ENCODE measurements at regions not wholly inside any gene's neighbourhood (a gene's known extent, or its start where the extent isn't known, plus 50 kb on each side); places are given as distances from the start of the nearest gene placed in this dataset.

- DNase-seq (ENCODE audit: low read depth, low spot score), result no peak
These were observed 51.5 kb upstream of the TMEM200A start for GRCh38 chr6:130314271-130314670.

GRCh38 chr6:130313206-130313605, 52.6 kb upstream of the TMEM200A start:
- no peak for DNase-seq (ENCODE audit: low read depth, low spot score)

GRCh38 chr6:130309028-130309427, 56.8 kb upstream of the TMEM200A start:
- no peak for DNase-seq (ENCODE audit: low read depth, low spot score)

GRCh38 chr6:130307752-130308361, 58.0 kb upstream of the TMEM200A start:
- no peak for DNase-seq (ENCODE audit: low read depth, low spot score)

- no peak for DNase-seq (ENCODE audit: low read depth, low spot score)
These were observed 59.4 kb upstream of the TMEM200A start for GRCh38 chr6:130306377-130306776.

- no peak for DNase-seq (ENCODE audit: low read depth, low spot score)
These were observed 62.4 kb upstream of the TMEM200A start for GRCh38 chr6:130303431-130303830.

- no peak for DNase-seq (ENCODE audit: low read depth, low spot score)
These were observed 67.6 kb upstream of the TMEM200A start for GRCh38 chr6:130298258-130298657.

GRCh38 chr6:130296854-130297253, 69.0 kb upstream of the TMEM200A start:
- peak; percentile 24 for DNase-seq (ENCODE audit: low read depth, low spot score)

- peak; percentile 77 for DNase-seq (ENCODE audit: low read depth, low spot score)
These were observed 71.0 kb upstream of the SAMD3 start for GRCh38 chr6:130293800-130294199.

GRCh38 chr6:130288065-130288464, 65.3 kb upstream of the SAMD3 start:
- DNase-seq (ENCODE audit: low read depth, low spot score), result no peak

- DNase-seq (ENCODE audit: low read depth, low spot score), result no peak
These were observed 59.7 kb upstream of the SAMD3 start for GRCh38 chr6:130282234-130282995.

- no peak for DNase-seq (ENCODE audit: low read depth, low spot score)
These were observed 53.8 kb upstream of the SAMD3 start for GRCh38 chr6:130276507-130276906.

GRCh38 chr6:130274007-130274406, 51.3 kb upstream of the SAMD3 start:
- no peak for DNase-seq (ENCODE audit: low read depth, low spot score)
